Activated CD4-positive, alpha-beta T cell treated with anti-CD3 and anti-CD28 coated beads for 48 hours (primary cell): ENCODE measurements at regions not wholly inside any gene's neighbourhood (a gene's known extent, or its start where the extent isn't known, plus 50 kb on each side); places are given as distances from the start of the nearest gene placed in this dataset.

Source experiments
- DNase-seq: peaks from one replicate; pipeline ENCODE4 v3.0.0-alpha.2; 2020

DNA sequence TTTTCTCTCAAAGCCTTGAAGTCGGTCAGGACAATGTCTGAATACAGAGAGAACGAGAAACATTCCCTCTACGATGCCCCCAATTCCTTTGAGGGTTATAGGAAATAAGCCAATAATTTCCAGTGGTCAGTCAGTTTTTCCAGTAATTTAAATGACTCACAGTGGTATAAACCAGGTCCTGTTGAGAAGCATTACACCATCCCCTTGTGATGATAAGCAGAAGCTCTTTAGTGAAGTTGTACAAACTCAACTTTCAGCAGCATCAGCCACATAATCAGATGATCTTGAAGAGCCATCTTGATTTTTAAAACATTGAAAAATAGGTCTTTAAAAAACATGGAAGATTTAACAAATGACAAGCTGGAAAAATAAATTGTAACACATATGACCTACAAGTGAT lies 173.9 kb upstream of the ZNF462 start:
- DNase-seq = no peak

DNA sequence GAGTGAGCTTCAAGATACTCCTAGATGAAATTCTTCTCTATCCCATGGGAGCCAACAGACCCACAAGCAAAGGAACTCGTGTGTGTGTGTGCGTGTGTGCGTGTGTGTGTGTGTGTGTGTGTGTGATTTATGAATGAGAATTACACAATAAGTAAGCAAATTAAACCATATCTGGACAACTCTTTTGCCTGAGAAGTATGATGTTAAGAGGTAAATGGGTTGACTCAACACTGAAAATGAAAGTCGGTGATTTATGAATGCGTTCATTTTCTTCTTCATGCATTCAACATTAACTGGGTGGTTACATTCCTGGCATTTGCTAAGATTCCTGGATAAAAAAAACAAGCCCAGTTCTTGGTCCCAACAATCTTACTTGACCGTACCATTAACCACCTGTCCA lies 171.3 kb upstream of the ZNF462 start:
- DNase-seq = no peak

DNA sequence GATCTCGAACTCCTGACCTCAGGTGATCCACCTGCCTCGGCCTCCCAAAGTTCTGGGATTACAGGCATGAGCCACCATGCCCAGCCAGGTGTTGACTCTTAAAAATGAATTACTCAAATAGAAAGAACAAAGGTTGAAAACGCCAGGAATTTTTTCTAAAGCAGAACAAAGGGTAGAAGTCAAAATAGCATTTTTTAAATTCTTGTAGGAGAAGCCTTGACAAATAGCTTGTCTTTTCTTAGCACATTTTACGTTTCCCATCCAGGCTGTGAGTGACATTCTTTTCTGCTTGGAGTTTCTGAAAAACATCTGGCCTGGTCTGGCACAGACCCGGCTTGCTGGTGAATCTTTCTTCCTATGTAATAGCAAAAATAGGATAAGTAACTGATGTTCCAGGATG lies 169.4 kb upstream of the ZNF462 start:
- DNase-seq = no peak

DNA sequence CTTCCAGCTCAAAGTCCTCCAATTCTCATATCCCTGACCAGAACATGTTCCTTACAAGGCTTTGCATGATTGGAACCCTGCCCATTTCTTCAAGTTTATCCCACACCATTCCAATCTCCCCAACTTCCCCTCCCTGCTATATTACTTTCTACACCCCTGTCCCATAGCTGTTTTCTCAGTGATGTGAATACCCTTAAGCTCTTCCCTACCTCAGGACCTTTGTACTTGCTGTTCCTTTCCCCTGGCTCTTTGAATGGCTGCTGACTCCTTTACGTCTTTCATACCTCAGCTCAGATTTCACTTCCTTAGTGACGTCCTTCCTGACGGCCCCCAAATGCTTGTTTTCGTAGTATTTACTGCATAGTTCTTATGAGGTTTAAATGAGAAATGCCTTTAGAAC lies 166.2 kb upstream of the ZNF462 start:
- no peak for DNase-seq

GRCh38 chr9:106697390-106697749 lies 165.6 kb upstream of the ZNF462 start:
- no peak for DNase-seq

DNA sequence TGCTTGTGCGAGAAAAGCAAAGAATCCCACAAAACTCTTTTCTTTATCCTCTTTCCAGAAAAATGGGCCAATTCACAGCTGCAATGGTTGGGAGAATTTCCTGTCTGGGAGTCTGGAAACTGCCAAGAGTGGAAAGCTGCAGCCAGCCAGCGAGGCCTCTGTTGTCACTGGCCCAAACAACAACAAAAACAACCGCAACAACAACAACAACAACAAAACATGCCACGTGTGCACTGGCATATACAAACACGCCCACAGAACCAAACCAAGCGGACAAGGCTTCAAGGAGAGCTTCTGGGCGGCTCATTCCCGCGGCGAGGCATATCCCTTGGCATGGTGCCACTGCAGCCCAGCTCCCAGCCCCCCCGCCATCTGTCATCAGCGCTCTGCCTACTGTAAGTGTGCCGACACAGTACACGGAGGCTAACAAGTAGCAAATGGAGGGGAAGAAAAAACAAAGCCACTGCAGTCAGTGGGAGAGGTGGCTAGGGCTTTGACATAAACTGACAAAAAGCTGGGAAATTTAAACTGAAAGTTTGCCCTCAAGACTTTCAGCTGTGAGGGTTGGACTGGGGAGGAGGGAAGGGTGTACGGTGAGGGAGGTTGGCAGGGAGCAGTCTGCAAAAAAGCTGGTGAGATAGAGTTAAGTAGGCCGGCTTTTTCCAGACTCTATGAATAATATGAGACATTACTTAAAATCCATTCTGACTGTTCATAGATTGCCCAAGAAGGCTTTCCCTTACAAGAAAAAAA lies 165.0 kb upstream of the ZNF462 start:
- no peak for DNase-seq

DNA sequence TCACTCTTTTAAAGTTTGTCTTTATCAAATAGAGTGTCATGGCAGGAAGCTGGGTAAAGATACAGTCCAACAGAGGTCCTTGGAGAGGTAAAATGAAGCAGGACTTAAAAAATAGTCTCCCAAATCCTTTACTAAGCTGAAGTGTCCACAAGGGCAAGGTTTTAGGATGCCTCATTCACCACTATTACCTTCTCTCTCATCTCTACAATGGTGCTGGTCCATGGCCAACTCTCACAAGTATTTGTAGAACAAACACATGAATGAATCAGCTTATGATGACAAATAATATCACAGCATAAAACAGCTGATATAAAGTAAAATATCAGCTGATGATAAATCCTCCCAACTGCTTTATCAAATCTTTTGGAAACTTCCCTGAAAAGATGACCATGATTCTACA lies 162.3 kb upstream of the ZNF462 start:
- no peak for DNase-seq

- no peak for DNase-seq
Observed at GRCh38 chr9:106701611-106702010, 161.4 kb upstream of the ZNF462 start.

GRCh38 chr9:106704056-106704615 lies 158.8 kb upstream of the ZNF462 start:
- DNase-seq = no peak

DNA sequence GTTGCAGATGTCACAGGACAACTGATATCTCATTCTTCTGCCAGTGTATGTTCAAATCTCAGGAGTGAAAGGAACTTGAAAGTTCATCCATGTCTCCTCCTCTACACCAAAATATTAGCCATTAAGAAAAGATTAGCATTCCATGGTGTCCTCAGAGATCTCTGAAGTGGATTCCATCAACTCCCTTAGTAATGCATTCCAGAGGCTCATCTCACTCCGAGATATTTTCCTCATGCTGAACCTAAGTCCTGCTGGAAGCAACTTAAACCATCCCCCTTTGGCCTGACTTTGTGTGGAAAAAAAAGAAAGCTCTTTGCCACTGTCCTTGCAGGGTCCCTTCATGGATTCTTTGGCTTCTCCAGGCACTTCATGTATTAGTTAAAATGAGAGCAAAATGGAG lies 155.7 kb upstream of the ZNF462 start:
- no peak for DNase-seq

GRCh38 chr9:106707738-106708474 lies 155.1 kb upstream of the ZNF462 start:
- no peak for DNase-seq

DNA sequence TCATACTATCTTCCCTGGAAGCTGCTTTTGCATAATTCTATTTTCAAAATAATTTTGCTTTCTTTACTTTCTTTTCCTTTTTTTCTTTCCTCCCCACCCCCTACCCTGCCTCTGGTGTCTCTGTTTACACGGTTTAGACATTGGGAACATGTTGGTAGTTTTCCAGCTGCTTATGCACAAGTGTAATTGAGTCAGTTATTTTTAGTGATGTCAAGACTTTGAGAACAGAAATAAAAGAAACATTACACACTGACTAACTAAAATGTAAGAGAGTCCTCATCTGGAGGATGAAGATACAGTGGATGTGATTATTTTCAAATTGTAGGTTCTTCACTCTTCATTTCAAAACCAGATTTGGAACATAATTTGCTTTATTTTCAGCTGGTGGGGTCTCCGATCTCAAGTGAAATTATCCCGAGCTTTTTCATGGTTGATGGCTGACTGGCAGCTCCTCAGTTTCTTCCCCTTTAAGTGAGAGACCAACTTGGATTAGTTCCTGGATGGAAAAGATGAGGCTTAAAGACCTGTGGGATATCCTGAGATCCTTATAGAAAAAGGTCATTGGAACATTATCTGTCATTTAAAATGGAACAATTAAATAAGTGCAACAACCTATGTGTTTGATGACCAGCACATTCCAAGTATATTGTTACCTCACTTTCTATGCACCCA lies 154.4 kb upstream of the ZNF462 start:
- no peak for DNase-seq

- DNase-seq = no peak
Observed at GRCh38 chr9:106712279-106712678, 150.7 kb upstream of the ZNF462 start.

DNA sequence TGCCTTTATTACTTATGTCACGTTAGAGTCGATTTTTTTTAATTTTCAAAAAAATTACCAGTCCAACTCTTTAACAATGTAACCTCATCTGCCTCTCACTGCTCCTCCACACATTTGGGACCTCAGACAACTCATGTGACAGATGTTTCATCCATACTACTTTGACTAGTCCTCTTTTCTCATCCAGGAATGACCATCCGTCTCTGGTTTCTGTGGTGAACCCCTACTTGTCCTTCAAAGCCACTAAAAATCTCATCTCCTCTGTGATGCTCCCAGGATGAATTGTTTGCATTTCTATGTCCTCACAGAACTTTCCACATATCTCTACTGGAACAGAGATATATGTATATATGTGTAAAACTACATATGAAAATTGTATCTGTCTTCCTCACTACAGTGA lies 149.8 kb upstream of the ZNF462 start:
- DNase-seq = no peak

GRCh38 chr9:106716820-106717219 lies 146.1 kb upstream of the ZNF462 start:
- DNase-seq = no peak

GRCh38 chr9:106717686-106718085 lies 145.3 kb upstream of the ZNF462 start:
- no peak for DNase-seq

GRCh38 chr9:106718936-106719335 lies 144.0 kb upstream of the ZNF462 start:
- no peak for DNase-seq

- DNase-seq = no peak
Observed at GRCh38 chr9:106722051-106722753, 140.8 kb upstream of the ZNF462 start.

DNA sequence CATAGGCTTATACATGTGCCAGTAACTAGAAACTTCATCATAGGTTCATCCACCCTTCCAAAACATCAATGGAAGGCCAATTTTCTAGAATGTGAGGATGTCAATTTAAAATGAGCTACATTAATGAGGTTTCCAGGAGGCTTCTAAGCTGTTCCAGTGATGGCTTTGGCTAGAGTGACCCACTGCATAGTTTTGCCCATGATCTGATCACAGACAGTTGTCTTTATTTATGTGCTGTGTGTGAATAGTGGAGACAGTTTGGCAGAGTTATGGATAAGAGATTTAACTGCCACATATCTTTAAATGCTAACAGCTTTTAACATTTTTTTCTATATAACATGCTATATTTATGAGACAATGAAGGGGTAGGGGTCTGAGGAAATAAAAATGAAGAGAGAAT lies 139.0 kb upstream of the ZNF462 start:
- no peak for DNase-seq

DNA sequence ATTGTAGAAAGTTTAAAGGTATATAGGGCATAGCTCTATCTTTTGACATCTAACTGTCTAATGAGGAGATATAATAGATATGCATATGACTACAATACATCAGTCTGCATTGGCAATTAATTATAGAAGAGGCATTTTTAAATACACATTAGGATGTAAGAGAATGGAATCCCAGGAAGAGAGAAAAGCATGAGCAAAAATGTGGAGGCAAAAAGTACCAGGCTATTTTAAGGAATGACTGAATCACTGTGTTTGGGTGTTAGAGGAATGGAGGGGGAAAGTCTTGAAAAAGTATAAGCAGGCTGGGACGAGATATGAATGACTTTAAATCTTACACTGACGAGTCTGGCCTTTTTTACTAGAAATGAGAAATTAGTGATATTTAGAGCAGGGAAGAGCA lies 138.4 kb upstream of the ZNF462 start:
- DNase-seq = no peak

GRCh38 chr9:106726070-106726815 lies 136.7 kb upstream of the ZNF462 start:
- DNase-seq = no peak

GRCh38 chr9:106727969-106728368 lies 135.0 kb upstream of the ZNF462 start:
- DNase-seq = no peak
